PC-9 (cell line): ENCODE measurements at regions not wholly inside any gene's neighbourhood (a gene's known extent, or its start where the extent isn't known, plus 50 kb on each side); places are given as distances from the start of the nearest gene placed in this dataset.

Experiments used
- BruUV-seq: library from RNA; stranded (reverse); fragments of 400-500 nt; replicated peaks from 2 replicates; lab custom pipeline; 2021; lab: Mats Ljungman, UMichigan
- CTCF ChIA-PET: fragments of 300-600 bp; sonication (Branson Sonifier 250); formaldehyde crosslinking; loops from one replicate; lab custom pipeline; 2022; ENCODE audit warnings: antibody characterized with exemption; lab: Charles Lee
- POLR2A ChIA-PET: fragments of 300-600 bp; sonication (Branson Sonifier 250); formaldehyde crosslinking; loops from one replicate; lab custom pipeline; 2022; ENCODE audit warnings: antibody characterized with exemption; ENCODE audit not compliant: unreplicated experiment; lab: Charles Lee
- DNase-seq, 2 experiments: peaks; one replicate each; pipeline versions ENCODE4 v3.0.0 to v3.0.0-alpha.2; 2015 to 2022; ENCODE audit warnings: mixed read lengths in 1 of 2
- H2AFZ ChIP-seq: fragments of 200-600 bp; sonication (generic); 2 replicates; pipeline ENCODE4 v1.8.1; 2017; ENCODE audit warnings: antibody characterized with exemption
- H3F3A ChIP-seq: fragments of 200-600 bp; sonication (generic); 2 replicates; pipeline ENCODE4 v1.8.1; 2017; ENCODE audit warnings: antibody characterized with exemption, mild to moderate bottlenecking, low read depth; ENCODE audit not compliant: insufficient read depth
- H3K27ac ChIP-seq: fragments of 200-600 bp; sonication (generic); 2 replicates; pipeline ENCODE4 v1.6.1; 2016; ENCODE audit warnings: mixed run types
- H3K27me3 ChIP-seq: fragments of 200-600 bp; sonication (generic); 2 replicates; pipeline ENCODE4 v1.6.1; 2016; ENCODE audit warnings: low read depth, mixed run types; ENCODE audit not compliant: insufficient read depth
- H3K36me3 ChIP-seq: fragments of 200-600 bp; sonication (generic); 2 replicates; pipeline ENCODE4 v1.6.1; 2016; ENCODE audit warnings: low read depth, mixed run types
- H3K4me1 ChIP-seq: fragments of 200-600 bp; sonication (generic); replicated peaks from 2 replicates; pipeline ENCODE4 v1.6.1; 2016; ENCODE audit warnings: mixed run types; ENCODE audit not compliant: insufficient read depth
- H3K4me2 ChIP-seq: fragments of 200-600 bp; sonication (generic); 2 replicates; pipeline ENCODE4 v1.6.1; 2017; ENCODE audit warnings: mixed run types
- H3K4me3 ChIP-seq: fragments of 200-600 bp; sonication (generic); 2 replicates; pipeline ENCODE4 v1.6.1; 2016; ENCODE audit warnings: mixed run types
- H3K79me2 ChIP-seq: fragments of 200-600 bp; sonication (generic); 2 replicates; pipeline ENCODE4 v1.6.1; 2017; ENCODE audit warnings: low read depth, mixed run types
- H3K9me2 ChIP-seq: fragments of 200-600 bp; sonication (generic); 2 replicates; pipeline ENCODE4 v1.8.1; 2017; ENCODE audit warnings: mild to moderate bottlenecking; ENCODE audit not compliant: insufficient read depth
- H3K9me3 ChIP-seq: fragments of 200-600 bp; sonication (generic); 2 replicates; pipeline ENCODE4 v1.8.1; 2016; ENCODE audit warnings: low read depth; ENCODE audit not compliant: insufficient read depth
- H4K20me1 ChIP-seq: fragments of 200-600 bp; sonication (generic); 2 replicates; pipeline ENCODE4 v1.8.1; 2017; ENCODE audit not compliant: insufficient read depth
- EZH2 ChIP-seq: fragments of 200-600 bp; sonication (generic); IDR thresholded peaks from 2 replicates; pipeline ENCODE4 v1.8.0; 2017; ENCODE audit warnings: antibody characterized with exemption, low read depth
- intact Hi-C: fragments of 100-400 bp; cut with micrococcal nuclease; formaldehyde crosslinking; loops from one replicate; pipeline ENCODE4 v1.10.0; 2022; ENCODE audit not compliant: unreplicated experiment
- TF ChIP-seq, protein P1 (sequence below): fragments of 200-600 bp; sonication (generic); conservative IDR thresholded peaks from 2 replicates; pipeline ENCODE4 v1.6.1; 2017; ENCODE audit warnings: mixed run types, antibody characterized with exemption, mild to moderate bottlenecking, moderate library complexity

DNA sequence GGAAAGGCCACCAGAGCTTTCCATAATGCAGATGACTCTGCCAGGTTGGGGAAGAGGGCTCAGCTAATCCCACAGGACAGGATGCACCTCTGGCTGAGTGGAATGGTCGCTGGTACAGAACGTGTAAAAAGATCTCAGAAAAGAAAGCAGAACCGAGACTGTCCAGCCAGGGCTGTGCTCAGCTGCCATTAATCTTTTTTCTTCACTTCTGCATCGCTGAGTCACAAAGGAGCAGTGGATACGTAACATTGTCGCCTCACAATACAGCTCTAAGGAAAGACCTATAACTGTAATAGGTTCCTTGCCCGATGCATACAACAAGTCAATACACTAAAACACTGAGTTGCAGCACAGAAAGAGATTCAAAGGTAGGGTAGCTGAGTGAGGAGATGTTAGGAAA, 354.2 kb downstream of the EN1 start:
- Histone ChIP-seq H3K27me3 (0 out of 2 replicates have a peak, but pooled peaks cover 4% of the 10 kb centered on the region), H2AFZ (no peak overlapping the region), H3K4me2 (no peak overlapping the region), H3F3A (no peaks in the 10 kb centered on the region), H3K36me3 (no peaks in the 10 kb centered on the region), H3K79me2 (no peaks in the 10 kb centered on the region), H3K9me3 (peaks cover 14% of the 10 kb centered on the region; the same call in 1 of the 2 replicates), H3K4me3 (no peak overlapping the region), H4K20me1 (no peaks in the 10 kb centered on the region), H3K9me2 (no peaks in the 10 kb centered on the region), H3K27ac (no peak overlapping the region), H3K4me1 (no peaks in the 10 kb centered on the region)
- no TSS peak for BruUV-seq
- intact Hi-C loops: no loop called here
- TF ChIP-seq, protein P1, sequence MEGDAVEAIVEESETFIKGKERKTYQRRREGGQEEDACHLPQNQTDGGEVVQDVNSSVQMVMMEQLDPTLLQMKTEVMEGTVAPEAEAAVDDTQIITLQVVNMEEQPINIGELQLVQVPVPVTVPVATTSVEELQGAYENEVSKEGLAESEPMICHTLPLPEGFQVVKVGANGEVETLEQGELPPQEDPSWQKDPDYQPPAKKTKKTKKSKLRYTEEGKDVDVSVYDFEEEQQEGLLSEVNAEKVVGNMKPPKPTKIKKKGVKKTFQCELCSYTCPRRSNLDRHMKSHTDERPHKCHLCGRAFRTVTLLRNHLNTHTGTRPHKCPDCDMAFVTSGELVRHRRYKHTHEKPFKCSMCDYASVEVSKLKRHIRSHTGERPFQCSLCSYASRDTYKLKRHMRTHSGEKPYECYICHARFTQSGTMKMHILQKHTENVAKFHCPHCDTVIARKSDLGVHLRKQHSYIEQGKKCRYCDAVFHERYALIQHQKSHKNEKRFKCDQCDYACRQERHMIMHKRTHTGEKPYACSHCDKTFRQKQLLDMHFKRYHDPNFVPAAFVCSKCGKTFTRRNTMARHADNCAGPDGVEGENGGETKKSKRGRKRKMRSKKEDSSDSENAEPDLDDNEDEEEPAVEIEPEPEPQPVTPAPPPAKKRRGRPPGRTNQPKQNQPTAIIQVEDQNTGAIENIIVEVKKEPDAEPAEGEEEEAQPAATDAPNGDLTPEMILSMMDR: no peak
- TF ChIP-seq EZH2: no peak
- POLR2A ChIA-PET: no interaction called here
- CTCF ChIA-PET: no interaction called here
- DNase-seq: no peak

DNA sequence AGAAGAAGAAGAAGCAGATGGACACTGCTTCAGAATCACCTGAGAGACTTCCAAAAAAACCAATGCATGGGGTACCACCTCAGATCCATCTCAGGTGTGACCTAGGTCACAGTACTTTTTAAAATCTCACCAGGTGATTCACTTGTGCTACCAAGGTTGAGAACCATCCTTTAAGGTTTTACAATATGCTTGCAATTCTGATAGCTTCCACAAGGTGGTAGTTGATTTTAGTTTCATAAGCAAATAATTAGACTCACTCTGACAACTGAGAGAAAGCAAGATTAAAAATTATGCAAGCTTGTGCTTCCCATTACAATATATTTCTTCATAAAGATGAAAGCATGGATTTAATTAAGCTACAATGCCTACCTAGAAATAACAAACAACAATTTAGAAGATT, 355.1 kb downstream of the EN1 start:
- intact Hi-C loops: no loop called here
- Histone ChIP-seq H3K4me2 (no peak overlapping the region), H3K36me3 (no peaks in the 10 kb centered on the region), H3K9me2 (no peaks in the 10 kb centered on the region), H3K4me1 (no peaks in the 10 kb centered on the region), H3K4me3 (no peak overlapping the region), H3K27me3 (0 out of 2 replicates have a peak, but pooled peaks cover 4% of the 10 kb centered on the region), H3F3A (no peaks in the 10 kb centered on the region), H3K27ac (no peak overlapping the region), H4K20me1 (no peaks in the 10 kb centered on the region), H2AFZ (no peak overlapping the region), H3K9me3 (peaks cover 14% of the 10 kb centered on the region; the same call in 1 of the 2 replicates), H3K79me2 (no peaks in the 10 kb centered on the region)
- TF ChIP-seq, protein P1: peak; percentile 68
- no peak for TF ChIP-seq EZH2
- no peak for DNase-seq
- CTCF ChIA-PET: no interaction called here
- POLR2A ChIA-PET: no interaction called here
- no TSS peak for BruUV-seq

DNA sequence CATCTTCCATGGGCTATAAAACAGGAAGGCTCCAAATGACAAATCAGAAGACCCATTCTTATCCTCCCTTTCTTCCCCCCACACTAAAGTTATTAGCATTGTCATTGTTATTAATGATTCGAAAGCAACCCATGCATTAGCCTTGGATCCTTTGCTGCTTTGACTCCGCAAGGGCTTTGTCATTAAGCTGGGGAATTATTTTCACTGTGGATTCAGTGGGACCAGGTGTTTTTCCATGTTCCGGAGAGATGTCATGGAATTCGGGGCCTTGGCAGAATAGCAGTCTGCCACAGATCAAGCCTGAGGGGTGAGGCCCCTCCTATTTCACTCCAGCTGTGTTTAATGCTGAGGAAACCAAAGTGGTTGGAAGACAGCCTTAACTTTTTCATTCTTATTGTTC, 357.1 kb downstream of the EN1 start:
- H3K27ac ChIP-seq: no peak overlapping the region
- ChIA-PET POLR2A (no interaction called here), CTCF (no interaction called here)
- no peak overlapping the region for H3K4me3 ChIP-seq
- TF ChIP-seq, protein P1: no peak
- TF ChIP-seq EZH2: no peak
- no peak overlapping the region for H3K4me2 ChIP-seq
- H3K4me1 ChIP-seq: no peaks in the 10 kb centered on the region
- no peak for DNase-seq
- H3K27me3 ChIP-seq: 0 out of 2 replicates have a peak, but pooled peaks cover 4% of the 10 kb centered on the region
- H3K9me2 ChIP-seq: no peaks in the 10 kb centered on the region
- no TSS peak for BruUV-seq
- no peaks in the 10 kb centered on the region for H3K79me2 ChIP-seq
- H3F3A ChIP-seq: no peaks in the 10 kb centered on the region
- H3K36me3 ChIP-seq: no peaks in the 10 kb centered on the region
- H4K20me1 ChIP-seq: no peaks in the 10 kb centered on the region
- H2AFZ ChIP-seq: no peak overlapping the region
- intact Hi-C loops: no loop called here
- peaks cover 14% of the 10 kb centered on the region; the same call in 1 of the 2 replicates for H3K9me3 ChIP-seq
